Common myeloid progenitor, CD34-positive (primary cell): ENCODE measurements at regions not wholly inside any gene's neighbourhood (a gene's known extent, or its start where the extent isn't known, plus 50 kb on each side); places are given as distances from the start of the nearest gene placed in this dataset.

Source experiments
- CTCF ChIA-PET: fragments of 350-600 bp; sonication (Branson Sonifier 250); formaldehyde crosslinking; loops from one replicate; lab custom pipeline; 2021; ENCODE audit warnings: antibody characterized with exemption; lab: Charles Lee
- POLR2A ChIA-PET: fragments of 350-600 bp; sonication (Branson Sonifier 250); formaldehyde crosslinking; loops from one replicate; lab custom pipeline; 2021; ENCODE audit warnings: antibody characterized with exemption; lab: Charles Lee
- DNase-seq, 3 donors: peaks; one replicate each; pipeline versions ENCODE4 v3.0.0 to v3.0.0-alpha.2; 2013
- H3K27ac ChIP-seq, 2 experiments: 1 replicate in 1 of 2; 2 replicates in 1 of 2; pipeline ENCODE4 v1.7.0; 2013; ENCODE audit warnings: inconsistent platforms in 2 of 2, low read length in 2 of 2, mild to moderate bottlenecking in 2 of 2, low read depth in 1 of 2, moderate library complexity in 1 of 2; ENCODE audit not compliant: severe bottlenecking in 2 of 2, insufficient read depth in 1 of 2, poor library complexity in 1 of 2
- H3K27me3 ChIP-seq, 5 experiments: replicated peaks in 2 of 5; 1 replicate in 3 of 5; 2 replicates in 2 of 5; pipeline versions ENCODE4 v1.6.1 to v1.7.0; 2013; ENCODE audit warnings: low read length in 4 of 5, mild to moderate bottlenecking in 2 of 5, moderate library complexity in 2 of 5, inconsistent platforms in 1 of 5; ENCODE audit not compliant: insufficient read depth in 5 of 5, control insufficient read depth in 4 of 5
- H3K36me3 ChIP-seq, 4 experiments: 1 replicate in 2 of 4; 2 replicates in 2 of 4; pipeline versions ENCODE4 v1.6.1 to v1.7.0; 2013; ENCODE audit warnings: low read length in 3 of 4, control low read depth in 1 of 4, mild to moderate bottlenecking in 1 of 4; ENCODE audit not compliant: control insufficient read depth in 4 of 4, insufficient read depth in 4 of 4
- H3K4me1 ChIP-seq, 4 experiments: 1 replicate in 3 of 4; 2 replicates in 1 of 4; pipeline versions ENCODE4 v1.6.1 to v1.7.1; 2013; ENCODE audit warnings: low read length in 3 of 4, mild to moderate bottlenecking in 3 of 4, control low read depth in 1 of 4, inconsistent platforms in 1 of 4, moderate library complexity in 1 of 4; ENCODE audit not compliant: control insufficient read depth in 4 of 4, insufficient read depth in 4 of 4; ENCODE audit errors: control extremely low read depth in 1 of 4
- H3K4me3 ChIP-seq, 7 experiments: 1 replicate in 4 of 7; 2 replicates in 3 of 7; pipeline versions ENCODE4 v1.5.1 to v1.7.0; 2013; ENCODE audit warnings: mild to moderate bottlenecking in 7 of 7, low read length in 6 of 7, moderate library complexity in 6 of 7, inconsistent platforms in 2 of 7, low read depth in 2 of 7, control low read depth in 1 of 7; ENCODE audit not compliant: insufficient read depth in 4 of 7, control insufficient read depth in 1 of 7; ENCODE audit errors: extremely low read depth in 1 of 7
- H3K9me3 ChIP-seq, 5 experiments: 1 replicate in 4 of 5; 2 replicates in 1 of 5; pipeline versions ENCODE4 v1.6.1 to v1.7.1; 2013; ENCODE audit warnings: low read length in 4 of 5, mild to moderate bottlenecking in 2 of 5, inconsistent platforms in 1 of 5, low read depth in 1 of 5, moderate library complexity in 1 of 5; ENCODE audit not compliant: control insufficient read depth in 4 of 5, insufficient read depth in 2 of 5; ENCODE audit errors: control extremely low read depth in 1 of 5
- WGBS: methylation state at CpG from one replicate; pipeline ENCODE4 v1.1.5; 2013; ENCODE audit not compliant: insufficient coverage; 5-methylcytosine and 5-hydroxymethylcytosine counted together

GRCh38 chr16:54780266-54780665, 150.4 kb upstream of the IRX5 start:
- ChIA-PET POLR2A (no interaction called here), CTCF (interaction anchor here (0.6 kb wide), 1 partner anchor 132 kb away, joined by 3 read pairs; no protein-coding TSS in a partner anchor)
- no peak overlapping the region for H3K4me3 ChIP-seq
- no peaks in the 10 kb centered on the region for H3K36me3 ChIP-seq
- H3K9me3 ChIP-seq: peaks cover 0 to 1% (median 0%) of the 10 kb centered on the region in 5 experiments
- H3K27ac ChIP-seq: no peak overlapping the region
- H3K4me1 ChIP-seq: no peaks in the 10 kb centered on the region
- H3K27me3 ChIP-seq: no peaks in the 10 kb centered on the region
- no CpG with 5 or more reads among the region's 1 CpG for WGBS
- no peak for DNase-seq

- ChIA-PET POLR2A (no interaction called here), CTCF (no interaction called here)
- Histone ChIP-seq H3K9me3 (peaks cover 0 to 1% (median 0%) of the 10 kb centered on the region in 5 experiments), H3K4me3 (no peak overlapping the region), H3K4me1 (no peaks in the 10 kb centered on the region), H3K27me3 (peaks cover 0 to 4% (median 0%) of the 10 kb centered on the region in 5 experiments), H3K27ac (no peak overlapping the region), H3K36me3 (no peaks in the 10 kb centered on the region)
- DNase-seq: no peak
Measured at GRCh38 chr16:54779549-54779948, 151.1 kb upstream of the IRX5 start.

GRCh38 chr16:54774768-54775167, 155.9 kb upstream of the IRX5 start:
- Histone ChIP-seq H3K27ac (no peak overlapping the region), H3K4me1 (no peaks in the 10 kb centered on the region), H3K4me3 (no peak overlapping the region), H3K36me3 (no peaks in the 10 kb centered on the region), H3K27me3 (peaks cover 0 to 4% (median 0%) of the 10 kb centered on the region in 5 experiments), H3K9me3 (no peaks in the 10 kb centered on the region)
- POLR2A ChIA-PET: no interaction called here
- DNase-seq: no peak
- CTCF ChIA-PET: no interaction called here
- 83% methylated on average over 2 of the region's 3 CpGs for WGBS

- Histone ChIP-seq H3K27ac (no peak overlapping the region), H3K4me3 (no peak overlapping the region), H3K9me3 (no peaks in the 10 kb centered on the region), H3K4me1 (no peaks in the 10 kb centered on the region), H3K36me3 (no peaks in the 10 kb centered on the region), H3K27me3 (peaks cover 0 to 4% (median 0%) of the 10 kb centered on the region in 5 experiments)
- no peak for DNase-seq
- ChIA-PET CTCF (no interaction called here), POLR2A (no interaction called here)
- 100% methylated on average over 3 of the region's 4 CpGs for WGBS
Measured at GRCh38 chr16:54772400-54772799, 158.3 kb upstream of the IRX5 start.

- Histone ChIP-seq H3K27me3 (no peaks in the 10 kb centered on the region), H3K9me3 (no peaks in the 10 kb centered on the region), H3K4me3 (no peak overlapping the region), H3K27ac (no peak overlapping the region), H3K4me1 (no peaks in the 10 kb centered on the region), H3K36me3 (no peaks in the 10 kb centered on the region)
- DNase-seq: no peak
- ChIA-PET POLR2A (no interaction called here), CTCF (no interaction called here)
- WGBS: 100% methylated on average over 1 of the region's 3 CpGs
Measured at GRCh38 chr16:54766355-54766754, 164.3 kb upstream of the IRX5 start.

- ChIA-PET POLR2A (no interaction called here), CTCF (no interaction called here)
- H3K9me3 ChIP-seq: no peaks in the 10 kb centered on the region
- no peak overlapping the region for H3K4me3 ChIP-seq
- H3K27ac ChIP-seq: no peak overlapping the region
- no peaks in the 10 kb centered on the region for H3K36me3 ChIP-seq
- no peak for DNase-seq
- 60% methylated on average over 1 of the region's 7 CpGs for WGBS
- no peaks in the 10 kb centered on the region for H3K4me1 ChIP-seq
- peaks cover 0 to 3% (median 0%) of the 10 kb centered on the region in 5 experiments for H3K27me3 ChIP-seq
Measured at GRCh38 chr16:54750249-54750648, 180.4 kb upstream of the IRX5 start.

GRCh38 chr16:54748611-54749190, 182.0 kb upstream of the IRX5 start:
- H3K4me1 ChIP-seq: no peaks in the 10 kb centered on the region
- 94% methylated on average over 6 of the region's 6 CpGs for WGBS
- H3K4me3 ChIP-seq: no peak overlapping the region
- CTCF ChIA-PET: no interaction called here
- no peak overlapping the region for H3K27ac ChIP-seq
- POLR2A ChIA-PET: interaction anchor here (0.6 kb wide), 1 partner anchor 469 kb away, joined by 3 read pairs; no protein-coding TSS in a partner anchor
- H3K9me3 ChIP-seq: no peaks in the 10 kb centered on the region
- H3K36me3 ChIP-seq: no peaks in the 10 kb centered on the region
- peaks cover 0 to 6% (median 0%) of the 10 kb centered on the region in 5 experiments for H3K27me3 ChIP-seq
- no peak for DNase-seq
